ENCODE measurements at regions not wholly inside any gene's neighbourhood (a gene's known extent, or its start where the extent isn't known, plus 50 kb on each side); places are given as distances from the start of the nearest gene placed in this dataset.

DNA sequence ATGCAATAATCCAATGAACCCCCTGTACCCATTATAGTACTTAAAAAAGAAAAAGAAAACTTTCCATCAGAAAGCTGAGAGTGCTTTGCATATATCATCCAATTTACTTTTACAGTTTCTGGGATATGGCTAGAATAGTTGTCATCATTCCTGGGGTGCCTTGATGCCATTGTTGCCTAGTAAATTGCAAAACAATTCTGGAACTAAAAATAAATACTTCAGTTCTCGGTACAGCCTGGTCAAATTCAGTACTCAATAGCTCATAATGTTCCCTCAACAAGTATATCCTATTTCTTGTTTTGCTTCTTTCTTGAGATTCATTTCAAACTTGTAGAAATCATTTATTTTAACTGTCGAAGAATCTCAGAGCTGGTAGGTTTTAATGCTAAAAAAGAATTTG, 334.7 kb upstream of the MDFIC2 start:
- TF ChIP-seq, protein P1, sequence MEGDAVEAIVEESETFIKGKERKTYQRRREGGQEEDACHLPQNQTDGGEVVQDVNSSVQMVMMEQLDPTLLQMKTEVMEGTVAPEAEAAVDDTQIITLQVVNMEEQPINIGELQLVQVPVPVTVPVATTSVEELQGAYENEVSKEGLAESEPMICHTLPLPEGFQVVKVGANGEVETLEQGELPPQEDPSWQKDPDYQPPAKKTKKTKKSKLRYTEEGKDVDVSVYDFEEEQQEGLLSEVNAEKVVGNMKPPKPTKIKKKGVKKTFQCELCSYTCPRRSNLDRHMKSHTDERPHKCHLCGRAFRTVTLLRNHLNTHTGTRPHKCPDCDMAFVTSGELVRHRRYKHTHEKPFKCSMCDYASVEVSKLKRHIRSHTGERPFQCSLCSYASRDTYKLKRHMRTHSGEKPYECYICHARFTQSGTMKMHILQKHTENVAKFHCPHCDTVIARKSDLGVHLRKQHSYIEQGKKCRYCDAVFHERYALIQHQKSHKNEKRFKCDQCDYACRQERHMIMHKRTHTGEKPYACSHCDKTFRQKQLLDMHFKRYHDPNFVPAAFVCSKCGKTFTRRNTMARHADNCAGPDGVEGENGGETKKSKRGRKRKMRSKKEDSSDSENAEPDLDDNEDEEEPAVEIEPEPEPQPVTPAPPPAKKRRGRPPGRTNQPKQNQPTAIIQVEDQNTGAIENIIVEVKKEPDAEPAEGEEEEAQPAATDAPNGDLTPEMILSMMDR (IDR thresholded peaks at IDR 0.05; ENCODE audit: borderline replicate concordance), result no peak
- intact Hi-C loops (cut with micrococcal nuclease), result no loop called here
- peaks cover 5% of the 10 kb centered on the region for H3K9me3 ChIP-seq (replicated peaks)
- no peak for DNase-seq
- peaks cover 4% of the 10 kb centered on the region for H3K27me3 ChIP-seq (ENCODE audit: low read depth)
- no peaks in the 10 kb centered on the region for H3K4me1 ChIP-seq
- H3K36me3 ChIP-seq, result no peaks in the 10 kb centered on the region
- no peak overlapping the region for H3K27ac ChIP-seq (replicated peaks)
- H3K4me3 ChIP-seq, result no peak overlapping the region

DNA sequence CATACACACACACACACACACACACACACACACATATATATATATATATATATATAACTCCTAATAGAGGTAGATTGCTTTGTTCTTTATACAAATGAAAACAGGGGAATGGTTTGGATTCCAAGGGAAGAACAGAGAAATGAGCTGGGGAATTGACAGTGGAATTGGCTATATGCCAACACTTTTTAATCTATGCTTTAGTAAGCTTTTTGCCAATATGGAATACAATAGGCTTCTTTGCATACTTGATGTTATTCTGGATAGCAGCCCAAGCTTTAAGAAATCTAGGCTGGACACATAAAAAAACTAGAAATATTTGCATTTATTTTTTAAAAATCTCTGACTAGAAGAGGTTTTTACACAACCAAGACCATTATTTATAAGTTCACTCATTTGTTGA, 334.2 kb upstream of the MDFIC2 start:
- no peak overlapping the region for H3K4me3 ChIP-seq
- H3K9me3 ChIP-seq (replicated peaks), result peaks cover 5% of the 10 kb centered on the region
- no peaks in the 10 kb centered on the region for H3K36me3 ChIP-seq
- H3K27ac ChIP-seq (replicated peaks), result no peak overlapping the region
- H3K4me1 ChIP-seq, result no peaks in the 10 kb centered on the region
- H3K27me3 ChIP-seq (ENCODE audit: low read depth), result peaks cover 4% of the 10 kb centered on the region
- intact Hi-C loops (cut with micrococcal nuclease), result no loop called here
- no peak for DNase-seq
- TF ChIP-seq, protein P1 (IDR thresholded peaks at IDR 0.05; ENCODE audit: borderline replicate concordance), result no peak

DNA sequence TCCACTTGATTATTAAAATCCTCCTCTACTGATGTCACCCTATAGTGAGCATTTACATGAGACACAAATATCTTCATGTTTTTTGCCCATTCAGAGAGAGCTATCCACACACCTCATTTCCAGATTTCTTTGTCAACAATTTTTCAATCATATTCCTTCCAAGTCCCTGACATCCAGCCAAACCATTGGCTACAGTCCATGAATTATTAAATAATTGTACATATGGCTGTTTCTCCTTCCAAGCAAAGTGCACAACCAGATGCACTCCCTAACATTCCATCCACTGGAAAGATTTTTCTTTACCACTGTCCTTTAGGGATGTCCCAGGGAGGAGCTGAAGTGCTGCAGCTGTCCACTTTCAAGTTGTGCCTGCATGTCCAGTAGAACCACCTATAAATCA, 328.0 kb upstream of the MDFIC2 start:
- Histone ChIP-seq H3K9me3 (replicated peaks) (peaks cover 13% of the 10 kb centered on the region), H3K27ac (replicated peaks) (no peak overlapping the region), H3K27me3 (ENCODE audit: low read depth) (no peaks in the 10 kb centered on the region), H3K36me3 (no peaks in the 10 kb centered on the region), H3K4me3 (no peak overlapping the region), H3K4me1 (no peaks in the 10 kb centered on the region)
- TF ChIP-seq, protein P1 (IDR thresholded peaks at IDR 0.05; ENCODE audit: borderline replicate concordance), result no peak
- no peak for DNase-seq
- intact Hi-C loops (cut with micrococcal nuclease), result no loop called here

DNA sequence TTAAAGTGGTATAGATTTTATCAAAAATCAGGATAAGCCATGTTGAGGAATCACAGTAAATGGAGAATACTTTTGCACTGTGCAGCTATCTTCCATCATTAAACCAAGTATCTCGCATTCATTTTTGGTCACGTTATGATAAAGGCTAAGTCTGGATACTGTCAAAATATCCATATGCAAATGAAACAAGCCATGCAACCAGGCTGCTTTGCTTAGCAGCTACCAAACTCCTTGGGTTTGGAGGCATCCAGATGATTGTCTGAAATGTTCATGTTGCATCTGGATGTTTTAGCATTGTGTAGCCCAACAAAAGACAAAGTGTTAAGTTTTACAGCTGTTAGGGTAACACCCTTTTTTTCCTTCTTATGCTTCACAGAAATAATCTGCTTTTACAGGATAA, 322.9 kb upstream of the MDFIC2 start:
- no peaks in the 10 kb centered on the region for H3K27me3 ChIP-seq (ENCODE audit: low read depth)
- DNase-seq, result no peak
- TF ChIP-seq, protein P1 (IDR thresholded peaks at IDR 0.05; ENCODE audit: borderline replicate concordance), result no peak
- no peak overlapping the region for H3K4me3 ChIP-seq
- no peaks in the 10 kb centered on the region for H3K4me1 ChIP-seq
- H3K36me3 ChIP-seq, result no peaks in the 10 kb centered on the region
- H3K9me3 ChIP-seq (replicated peaks), result peaks cover 9% of the 10 kb centered on the region
- H3K27ac ChIP-seq (replicated peaks), result no peak overlapping the region
- intact Hi-C loops (cut with micrococcal nuclease), result no loop called here

DNA sequence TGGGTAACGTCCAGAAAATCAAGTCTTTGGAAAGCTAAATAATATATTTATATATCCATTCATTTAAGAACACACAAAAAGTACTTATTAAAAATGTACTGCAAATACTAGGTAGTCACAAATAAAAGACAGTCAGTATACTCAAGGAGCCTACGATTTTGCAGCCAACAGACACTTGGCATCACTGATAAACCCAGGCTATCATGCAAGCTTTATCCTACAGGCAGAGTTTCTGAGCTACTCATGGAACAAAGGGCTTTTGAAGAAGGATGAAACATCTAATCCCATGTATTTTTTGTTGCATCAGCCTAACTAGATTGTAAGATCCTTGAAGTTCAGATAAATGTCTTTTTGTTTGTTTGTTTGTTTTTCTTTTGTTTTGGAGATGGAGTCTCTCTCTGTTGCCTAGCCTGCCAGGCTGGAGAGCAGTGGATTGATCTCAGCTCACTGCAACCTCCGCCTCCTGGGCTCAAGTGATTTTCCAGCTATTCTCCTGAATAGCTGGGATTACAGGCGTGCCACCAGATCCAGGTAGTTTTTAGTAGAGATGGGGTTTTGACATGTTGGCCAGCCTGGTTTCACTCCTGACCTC, 319.4 kb upstream of the MDFIC2 start:
- Histone ChIP-seq H3K4me3 (no peak overlapping the region), H3K4me1 (no peaks in the 10 kb centered on the region), H3K27ac (replicated peaks) (no peak overlapping the region), H3K9me3 (replicated peaks) (no peaks in the 10 kb centered on the region), H3K36me3 (no peaks in the 10 kb centered on the region), H3K27me3 (ENCODE audit: low read depth) (no peaks in the 10 kb centered on the region)
- intact Hi-C loops (cut with micrococcal nuclease), result no loop called here
- DNase-seq, result no peak
- TF ChIP-seq, protein P1 (IDR thresholded peaks at IDR 0.05; ENCODE audit: borderline replicate concordance), result no peak

Measured in left ventricle myocardium inferior (tissue), 1 donor.